Vagina (tissue), 2 donors: ENCODE measurements at regions not wholly inside any gene's neighbourhood (a gene's known extent, or its start where the extent isn't known, plus 50 kb on each side); places are given as distances from the start of the nearest gene placed in this dataset.

ENCODE experiments used
- DNase-seq, 2 donors: peaks; one replicate each; pipeline ENCODE4 v3.0.0-alpha.2; 2017; ENCODE audit errors: extremely low spot score in 2 of 2
- H3K27ac ChIP-seq: fragments of 200-600 bp; sonication (generic); one replicate; pipeline ENCODE4 v1.5.1; 2019
- H3K27me3 ChIP-seq: fragments of 200-600 bp; sonication (generic); one replicate; pipeline ENCODE4 v1.5.1; 2019
- H3K36me3 ChIP-seq, 2 donors: fragments of 200-600 bp; sonication (generic); one replicate each; pipeline ENCODE4 v1.5.1; 2017 to 2019
- H3K4me1 ChIP-seq: fragments of 200-600 bp; sonication (generic); one replicate; pipeline ENCODE4 v1.5.1; 2019
- H3K4me3 ChIP-seq, 2 donors: fragments of 200-600 bp; sonication (generic); 1 replicate in 1 of 2; 2 replicates in 1 of 2; pipeline ENCODE4 v1.5.1; 2016 to 2019
- H3K9me3 ChIP-seq: fragments of 200-600 bp; sonication (generic); one replicate; pipeline ENCODE4 v1.5.1; 2019
- CTCF ChIP-seq, 3 experiments: fragments of 450-650 bp in 2 of 3; fragments of 200-600 bp in 1 of 3; sonication (generic) in 1 of 3; IDR thresholded peaks; one replicate each; pipeline ENCODE4 v1.5.1; 2017 to 2019; ENCODE audit warnings: antibody characterized with exemption in 3 of 3, mild to moderate bottlenecking in 2 of 3, moderate library complexity in 2 of 3
- POLR2A ChIP-seq, 2 donors: fragments of 450-650 bp; IDR thresholded peaks; one replicate each; pipeline ENCODE4 v1.6.1; 2017; ENCODE audit warnings: antibody characterized with exemption in 2 of 2, mild to moderate bottlenecking in 2 of 2, moderate library complexity in 2 of 2
- POLR2AphosphoS5 ChIP-seq, 2 donors: sonication (generic); formaldehyde crosslinking; IDR thresholded peaks; one replicate each; pipeline ENCODE4 v1.9.0; 2017; ENCODE audit warnings: antibody characterized with exemption in 2 of 2, mild to moderate bottlenecking in 2 of 2, low read depth in 1 of 2; ENCODE audit not compliant: insufficient read depth in 1 of 2
- intact Hi-C: fragments of 100-400 bp; cut with DNase I; formaldehyde crosslinking; loops from one replicate; pipeline ENCODE4 v1.15.1; 2023

GRCh38 chr3:134709561-134710312 is 58.9 kb upstream of the KY start:
- no peaks in the 10 kb centered on the region for H3K9me3 ChIP-seq
- peak overlapping the region; percentile 13 for H3K27ac ChIP-seq
- TF ChIP-seq CTCF (IDR thresholded peaks at IDR 0.05): no peak
- no peak for TF ChIP-seq POLR2AphosphoS5 (IDR thresholded peaks at IDR 0.05; ENCODE audit: insufficient read depth in 1 of 2, low read depth in 1 of 2)
- no peak for TF ChIP-seq POLR2A (IDR thresholded peaks at IDR 0.05)
- no peaks in the 10 kb centered on the region for H3K36me3 ChIP-seq
- peak in 1 of 2 donors; percentile 60 for DNase-seq
- intact Hi-C loops: no loop called here
- H3K4me1 ChIP-seq: peaks cover 10% of the 10 kb centered on the region
- no peak overlapping the region for H3K4me3 ChIP-seq
- no peaks in the 10 kb centered on the region for H3K27me3 ChIP-seq

- intact Hi-C loops: no loop called here
- TF ChIP-seq POLR2A (IDR thresholded peaks at IDR 0.05): no peak
- TF ChIP-seq POLR2AphosphoS5 (IDR thresholded peaks at IDR 0.05; ENCODE audit: insufficient read depth in 1 of 2, low read depth in 1 of 2): no peak
- no peak for TF ChIP-seq CTCF (IDR thresholded peaks at IDR 0.05)
- Histone ChIP-seq H3K4me3 (no peak overlapping the region), H3K27ac (peak overlapping the region; percentile 13), H3K27me3 (no peaks in the 10 kb centered on the region), H3K36me3 (no peaks in the 10 kb centered on the region), H3K9me3 (no peaks in the 10 kb centered on the region), H3K4me1 (peaks cover 10% of the 10 kb centered on the region)
- peak in 1 of 2 donors; percentile 64 for DNase-seq
Measured at GRCh38 chr3:134710313-134710680, 59.5 kb upstream of the KY start.

GRCh38 chr3:134711284-134711683 is 60.5 kb upstream of the KY start:
- intact Hi-C loops: no loop called here
- Histone ChIP-seq H3K27me3 (no peaks in the 10 kb centered on the region), H3K27ac (no peak overlapping the region), H3K4me1 (peaks cover 10% of the 10 kb centered on the region), H3K9me3 (no peaks in the 10 kb centered on the region), H3K36me3 (no peaks in the 10 kb centered on the region), H3K4me3 (no peak overlapping the region)
- DNase-seq: no peak
- no peak for TF ChIP-seq POLR2AphosphoS5 (IDR thresholded peaks at IDR 0.05; ENCODE audit: insufficient read depth in 1 of 2, low read depth in 1 of 2)
- TF ChIP-seq CTCF (IDR thresholded peaks at IDR 0.05): no peak
- TF ChIP-seq POLR2A (IDR thresholded peaks at IDR 0.05): no peak

- intact Hi-C loops: no loop called here
- no peak overlapping the region for H3K4me3 ChIP-seq
- no peaks in the 10 kb centered on the region for H3K36me3 ChIP-seq
- TF ChIP-seq CTCF (IDR thresholded peaks at IDR 0.05) (no peak), POLR2AphosphoS5 (IDR thresholded peaks at IDR 0.05; ENCODE audit: insufficient read depth in 1 of 2, low read depth in 1 of 2) (no peak), POLR2A (IDR thresholded peaks at IDR 0.05) (no peak)
- H3K27me3 ChIP-seq: no peaks in the 10 kb centered on the region
- H3K9me3 ChIP-seq: no peaks in the 10 kb centered on the region
- no peak overlapping the region for H3K27ac ChIP-seq
- H3K4me1 ChIP-seq: peaks cover 10% of the 10 kb centered on the region
- no peak for DNase-seq
Measured at GRCh38 chr3:134713671-134714070, 62.8 kb upstream of the KY start.

GRCh38 chr3:134718726-134719125 is 67.9 kb upstream of the KY start:
- H3K4me1 ChIP-seq: no peaks in the 10 kb centered on the region
- H3K9me3 ChIP-seq: no peaks in the 10 kb centered on the region
- no peak for DNase-seq
- no peak overlapping the region for H3K4me3 ChIP-seq
- no peak overlapping the region for H3K27ac ChIP-seq
- no peaks in the 10 kb centered on the region for H3K27me3 ChIP-seq
- intact Hi-C loops: no loop called here
- TF ChIP-seq CTCF (IDR thresholded peaks at IDR 0.05): no peak
- TF ChIP-seq POLR2A (IDR thresholded peaks at IDR 0.05): no peak
- no peak for TF ChIP-seq POLR2AphosphoS5 (IDR thresholded peaks at IDR 0.05; ENCODE audit: insufficient read depth in 1 of 2, low read depth in 1 of 2)
- H3K36me3 ChIP-seq: no peaks in the 10 kb centered on the region
